AG08395 (cell line): ENCODE measurements at regions not wholly inside any gene's neighbourhood (a gene's known extent, or its start where the extent isn't known, plus 50 kb on each side); places are given as distances from the start of the nearest gene placed in this dataset.

ENCODE experiments used
- DNase-seq: peaks from one replicate; pipeline ENCODE4 v3.0.0; 2012; ENCODE audit warnings: mixed read lengths, low spot score

- DNase-seq, result peak; percentile 86
These were observed 131.6 kb upstream of the RASGRP1 start for GRCh38 chr15:38696109-38696727.

- no peak for DNase-seq
These were observed 132.3 kb upstream of the RASGRP1 start for GRCh38 chr15:38696790-38697495.

- no peak for DNase-seq
These were observed 133.6 kb upstream of the RASGRP1 start for GRCh38 chr15:38698254-38698653.

- DNase-seq, result peak; percentile 77
These were observed 135.1 kb upstream of the RASGRP1 start for GRCh38 chr15:38699633-38700230.

- no peak for DNase-seq
These were observed 136.5 kb upstream of the RASGRP1 start for GRCh38 chr15:38701149-38701548.

GRCh38 chr15:38702178-38702912, 137.7 kb upstream of the RASGRP1 start:
- DNase-seq, result no peak

- no peak for DNase-seq
These were observed 141.0 kb upstream of the RASGRP1 start for GRCh38 chr15:38705436-38706219.

GRCh38 chr15:38706956-38707355, 142.3 kb upstream of the RASGRP1 start:
- DNase-seq, result no peak

- DNase-seq, result peak; percentile 68
These were observed 143.4 kb upstream of the RASGRP1 start for GRCh38 chr15:38707802-38708671.

GRCh38 chr15:38708672-38709180, 144.1 kb upstream of the RASGRP1 start:
- no peak for DNase-seq

GRCh38 chr15:38709196-38709595, 144.6 kb upstream of the RASGRP1 start:
- DNase-seq, result no peak

GRCh38 chr15:38714309-38715072, 149.9 kb upstream of the RASGRP1 start:
- DNase-seq, result peak; percentile 89

- DNase-seq, result no peak
These were observed 156.4 kb upstream of the RASGRP1 start for GRCh38 chr15:38720893-38721567.

GRCh38 chr15:38721568-38721945, 156.9 kb upstream of the RASGRP1 start:
- DNase-seq, result peak; percentile 67

GRCh38 chr15:38722236-38722635, 157.6 kb upstream of the RASGRP1 start:
- no peak for DNase-seq

GRCh38 chr15:38724827-38725226, 160.2 kb upstream of the RASGRP1 start:
- no peak for DNase-seq

- no peak for DNase-seq
These were observed 161.6 kb upstream of the RASGRP1 start for GRCh38 chr15:38726187-38726586.

GRCh38 chr15:38733331-38733730, 168.7 kb upstream of the RASGRP1 start:
- no peak for DNase-seq

- DNase-seq, result no peak
These were observed 175.6 kb upstream of the RASGRP1 start for GRCh38 chr15:38740206-38740605.
